ENCODE measurements at regions not wholly inside any gene's neighbourhood (a gene's known extent, or its start where the extent isn't known, plus 50 kb on each side); places are given as distances from the start of the nearest gene placed in this dataset.
A peak's percentile ranks its signal among the peaks of the same experiment; 100 is the strongest.
"Not testable (repeated sequence)": the region's sequence is repeated elsewhere in the genome, so short reads cannot be mapped to it uniquely, and the experiment has no call there.

- no peaks in the 10 kb centered on the region for H3K4me1 Mint-ChIP-seq (ENCODE audit: low read depth)
- H3K9me3 Mint-ChIP-seq = no peaks in the 10 kb centered on the region
- H3K27me3 Mint-ChIP-seq (ENCODE audit: low read depth) = peaks cover 8% of the 10 kb centered on the region
Observed at GRCh38 chr10:118445535-118445934, 103.4 kb upstream of the FAM204A start.

GRCh38 chr10:118444069-118444468 lies 101.9 kb upstream of the FAM204A start:
- H3K4me1 Mint-ChIP-seq (ENCODE audit: low read depth) = no peaks in the 10 kb centered on the region
- H3K27me3 Mint-ChIP-seq (ENCODE audit: low read depth) = peaks cover 8% of the 10 kb centered on the region

More at GRCh38 chr10:118445535-118445934, 103.4 kb upstream of the FAM204A start:
- H3K36me3 Mint-ChIP-seq (ENCODE audit: low read depth) = no peaks in the 10 kb centered on the region
- DNase-seq (ENCODE audit: low spot score) = no peak
- no peak overlapping the region for H3K4me3 Mint-ChIP-seq
- H3K27ac Mint-ChIP-seq = no peak overlapping the region

GRCh38 chr10:118442032-118442431 lies 99.9 kb upstream of the FAM204A start:
- H3K27ac Mint-ChIP-seq = no peak overlapping the region
- no peak overlapping the region for H3K4me3 Mint-ChIP-seq
- H3K9me3 Mint-ChIP-seq = no peaks in the 10 kb centered on the region

More at GRCh38 chr10:118444069-118444468, 101.9 kb upstream of the FAM204A start:
- H3K9me3 Mint-ChIP-seq = no peaks in the 10 kb centered on the region
- DNase-seq (ENCODE audit: low spot score) = no peak
- H3K4me3 Mint-ChIP-seq = no peak overlapping the region
- H3K27ac Mint-ChIP-seq = no peak overlapping the region
- H3K36me3 Mint-ChIP-seq (ENCODE audit: low read depth) = no peaks in the 10 kb centered on the region

GRCh38 chr10:118439824-118440223 lies 97.7 kb upstream of the FAM204A start:
- H3K36me3 Mint-ChIP-seq (ENCODE audit: low read depth) = no peaks in the 10 kb centered on the region
- H3K27me3 Mint-ChIP-seq (ENCODE audit: low read depth) = peaks cover 15% of the 10 kb centered on the region
- no peak overlapping the region for H3K4me3 Mint-ChIP-seq
- H3K9me3 Mint-ChIP-seq = no peaks in the 10 kb centered on the region
- H3K27ac Mint-ChIP-seq = no peak overlapping the region
- no peaks in the 10 kb centered on the region for H3K4me1 Mint-ChIP-seq (ENCODE audit: low read depth)
- DNase-seq (ENCODE audit: low spot score) = no peak

More at GRCh38 chr10:118442032-118442431, 99.9 kb upstream of the FAM204A start:
- Mint-ChIP-seq H3K4me1 (ENCODE audit: low read depth) (no peaks in the 10 kb centered on the region), H3K27me3 (ENCODE audit: low read depth) (peaks cover 13% of the 10 kb centered on the region), H3K36me3 (ENCODE audit: low read depth) (no peaks in the 10 kb centered on the region)
- DNase-seq (ENCODE audit: low spot score) = no peak

GRCh38 chr10:118436742-118437141 lies 94.6 kb upstream of the FAM204A start:
- DNase-seq (ENCODE audit: low spot score) = no peak
- H3K27ac Mint-ChIP-seq = no peak overlapping the region
- H3K27me3 Mint-ChIP-seq (ENCODE audit: low read depth) = peaks cover 20% of the 10 kb centered on the region
- H3K9me3 Mint-ChIP-seq = no peaks in the 10 kb centered on the region
- H3K36me3 Mint-ChIP-seq (ENCODE audit: low read depth) = no peaks in the 10 kb centered on the region
- no peaks in the 10 kb centered on the region for H3K4me1 Mint-ChIP-seq (ENCODE audit: low read depth)
- H3K4me3 Mint-ChIP-seq = no peak overlapping the region

GRCh38 chr10:118430190-118430589 lies 88.1 kb upstream of the FAM204A start:
- H3K9me3 Mint-ChIP-seq = peaks cover 3% of the 10 kb centered on the region
- H3K4me3 Mint-ChIP-seq = no peak overlapping the region
- H3K27ac Mint-ChIP-seq = no peak overlapping the region
- H3K36me3 Mint-ChIP-seq (ENCODE audit: low read depth) = no peaks in the 10 kb centered on the region
- peaks cover 13% of the 10 kb centered on the region for H3K27me3 Mint-ChIP-seq (ENCODE audit: low read depth)
- H3K4me1 Mint-ChIP-seq (ENCODE audit: low read depth) = no peaks in the 10 kb centered on the region
- DNase-seq (ENCODE audit: low spot score) = no peak

GRCh38 chr10:118423800-118424442 lies 81.8 kb upstream of the FAM204A start:
- Mint-ChIP-seq H3K27ac (no peak overlapping the region), H3K36me3 (ENCODE audit: low read depth) (no peaks in the 10 kb centered on the region)
- peak; percentile 43 for DNase-seq (ENCODE audit: low spot score)

GRCh38 chr10:118422241-118422640 lies 80.1 kb upstream of the FAM204A start:
- H3K9me3 Mint-ChIP-seq = no peaks in the 10 kb centered on the region

More at GRCh38 chr10:118423800-118424442, 81.8 kb upstream of the FAM204A start:
- Mint-ChIP-seq H3K4me3 (no peak overlapping the region), H3K27me3 (ENCODE audit: low read depth) (peaks cover 8% of the 10 kb centered on the region), H3K9me3 (no peaks in the 10 kb centered on the region), H3K4me1 (ENCODE audit: low read depth) (no peaks in the 10 kb centered on the region)

GRCh38 chr10:118420049-118420448 lies 77.9 kb upstream of the FAM204A start:
- H3K4me1 Mint-ChIP-seq (ENCODE audit: low read depth); H3K9me3 Mint-ChIP-seq; H3K27me3 Mint-ChIP-seq (ENCODE audit: low read depth); DNase-seq (ENCODE audit: low spot score); H3K27ac Mint-ChIP-seq; H3K36me3 Mint-ChIP-seq (ENCODE audit: low read depth); H3K4me3 Mint-ChIP-seq: not testable (repeated sequence)

More at GRCh38 chr10:118422241-118422640, 80.1 kb upstream of the FAM204A start:
- H3K36me3 Mint-ChIP-seq (ENCODE audit: low read depth) = no peaks in the 10 kb centered on the region
- peaks cover 11% of the 10 kb centered on the region for H3K27me3 Mint-ChIP-seq (ENCODE audit: low read depth)
- DNase-seq (ENCODE audit: low spot score) = no peak
- H3K4me3 Mint-ChIP-seq = no peak overlapping the region
- H3K4me1 Mint-ChIP-seq (ENCODE audit: low read depth) = no peaks in the 10 kb centered on the region
- no peak overlapping the region for H3K27ac Mint-ChIP-seq

GRCh38 chr10:118412932-118413331 lies 70.8 kb upstream of the FAM204A start:
- H3K9me3 Mint-ChIP-seq = no peaks in the 10 kb centered on the region
- no peaks in the 10 kb centered on the region for H3K36me3 Mint-ChIP-seq (ENCODE audit: low read depth)
- no peak overlapping the region for H3K27ac Mint-ChIP-seq
- H3K27me3 Mint-ChIP-seq (ENCODE audit: low read depth) = no peaks in the 10 kb centered on the region
- H3K4me3 Mint-ChIP-seq = no peak overlapping the region
- no peaks in the 10 kb centered on the region for H3K4me1 Mint-ChIP-seq (ENCODE audit: low read depth)
- DNase-seq (ENCODE audit: low spot score) = no peak

- no peaks in the 10 kb centered on the region for H3K4me1 Mint-ChIP-seq (ENCODE audit: low read depth)
- no peak overlapping the region for H3K4me3 Mint-ChIP-seq
- no peaks in the 10 kb centered on the region for H3K36me3 Mint-ChIP-seq (ENCODE audit: low read depth)
- no peaks in the 10 kb centered on the region for H3K27me3 Mint-ChIP-seq (ENCODE audit: low read depth)
- no peaks in the 10 kb centered on the region for H3K9me3 Mint-ChIP-seq
- DNase-seq (ENCODE audit: low spot score) = no peak
- no peak overlapping the region for H3K27ac Mint-ChIP-seq
Observed at GRCh38 chr10:118412132-118412760, 70.1 kb upstream of the FAM204A start.

- Mint-ChIP-seq H3K4me3 (no peak overlapping the region), H3K36me3 (ENCODE audit: low read depth) (no peaks in the 10 kb centered on the region), H3K4me1 (ENCODE audit: low read depth) (no peaks in the 10 kb centered on the region), H3K9me3 (no peaks in the 10 kb centered on the region), H3K27me3 (ENCODE audit: low read depth) (peaks cover 2% of the 10 kb centered on the region), H3K27ac (no peak overlapping the region)
- no peak for DNase-seq (ENCODE audit: low spot score)
Observed at GRCh38 chr10:118409295-118409694, 67.2 kb upstream of the FAM204A start.

GRCh38 chr10:118408181-118408580 lies 66.1 kb upstream of the FAM204A start:
- no peak overlapping the region for H3K4me3 Mint-ChIP-seq
- no peaks in the 10 kb centered on the region for H3K9me3 Mint-ChIP-seq
- no peak overlapping the region for H3K27ac Mint-ChIP-seq
- no peak for DNase-seq (ENCODE audit: low spot score)
- no peaks in the 10 kb centered on the region for H3K4me1 Mint-ChIP-seq (ENCODE audit: low read depth)
- no peaks in the 10 kb centered on the region for H3K36me3 Mint-ChIP-seq (ENCODE audit: low read depth)
- peaks cover 2% of the 10 kb centered on the region for H3K27me3 Mint-ChIP-seq (ENCODE audit: low read depth)

GRCh38 chr10:118407777-118408176 lies 65.7 kb upstream of the FAM204A start:
- Mint-ChIP-seq H3K4me1 (ENCODE audit: low read depth) (no peaks in the 10 kb centered on the region), H3K36me3 (ENCODE audit: low read depth) (no peaks in the 10 kb centered on the region), H3K27ac (no peak overlapping the region), H3K9me3 (no peaks in the 10 kb centered on the region), H3K27me3 (ENCODE audit: low read depth) (peaks cover 2% of the 10 kb centered on the region), H3K4me3 (no peak overlapping the region)
- DNase-seq (ENCODE audit: low spot score) = no peak
